HG03558 (cell line): ENCODE measurements at regions not wholly inside any gene's neighbourhood (a gene's known extent, or its start where the extent isn't known, plus 50 kb on each side); places are given as distances from the start of the nearest gene placed in this dataset.
"Not testable (repeated sequence)": the region's sequence is repeated elsewhere in the genome, so short reads cannot be mapped to it uniquely, and the experiment has no call there.

Experiments
- ATAC-seq: cut with Tn5 transposase; IDR thresholded peaks from one replicate; pipeline ENCODE4 v1.9.1; 2021; ENCODE audit warnings: moderate number of reproducible peaks; ENCODE audit not compliant: unreplicated experiment; ENCODE audit errors: extremely low read depth

- not testable (repeated sequence) for ATAC-seq
Observed at GRCh38 chrX:63192366-63193041, 158.6 kb downstream of the SPIN4 start.

GRCh38 chrX:63186137-63186536, 165.0 kb downstream of the SPIN4 start:
- no peak for ATAC-seq

GRCh38 chrX:63179852-63180251, 171.3 kb downstream of the SPIN4 start:
- ATAC-seq: not testable (repeated sequence)

- not testable (repeated sequence) for ATAC-seq
Observed at GRCh38 chrX:63176578-63176977, 174.6 kb downstream of the SPIN4 start.

GRCh38 chrX:63173841-63174718, 177.1 kb downstream of the SPIN4 start:
- not testable (repeated sequence) for ATAC-seq

- not testable (repeated sequence) for ATAC-seq
Observed at GRCh38 chrX:63169416-63169815, 181.7 kb downstream of the SPIN4 start.

- ATAC-seq: not testable (repeated sequence)
Observed at GRCh38 chrX:63168949-63169348, 182.2 kb downstream of the SPIN4 start.

- not testable (repeated sequence) for ATAC-seq
Observed at GRCh38 chrX:63167002-63167401, 184.1 kb downstream of the SPIN4 start.

- ATAC-seq: not testable (repeated sequence)
Observed at GRCh38 chrX:63160994-63161393, 190.1 kb downstream of the SPIN4 start.

- not testable (repeated sequence) for ATAC-seq
Observed at GRCh38 chrX:63160340-63160739, 190.8 kb downstream of the SPIN4 start.

GRCh38 chrX:63145526-63145925, 205.6 kb downstream of the SPIN4 start:
- ATAC-seq: not testable (repeated sequence)

- ATAC-seq: not testable (repeated sequence)
Observed at GRCh38 chrX:63142588-63142987, 208.5 kb downstream of the SPIN4 start.

GRCh38 chrX:63135859-63136258, 215.3 kb downstream of the SPIN4 start:
- not testable (repeated sequence) for ATAC-seq

- ATAC-seq: peak; percentile 78
Observed at GRCh38 chrX:63128509-63128908, 222.6 kb downstream of the SPIN4 start.

GRCh38 chrX:63115196-63115595, 235.9 kb downstream of the SPIN4 start:
- no peak for ATAC-seq

- ATAC-seq: no peak
Observed at GRCh38 chrX:63101879-63102620, 249.1 kb downstream of the SPIN4 start.

- no peak for ATAC-seq
Observed at GRCh38 chrX:63058204-63058603, 292.9 kb downstream of the SPIN4 start.

- no peak for ATAC-seq
Observed at GRCh38 chrX:63050225-63050624, 300.9 kb downstream of the SPIN4 start.

GRCh38 chrX:63032811-63033210, 318.3 kb downstream of the SPIN4 start:
- ATAC-seq: no peak

GRCh38 chrX:63013549-63013948, 337.6 kb downstream of the SPIN4 start:
- no peak for ATAC-seq

- no peak for ATAC-seq
Observed at GRCh38 chrX:63012574-63012973, 338.6 kb downstream of the SPIN4 start.
